ENCODE measurements at regions not wholly inside any gene's neighbourhood (a gene's known extent, or its start where the extent isn't known, plus 50 kb on each side); places are given as distances from the start of the nearest gene placed in this dataset.

DNA sequence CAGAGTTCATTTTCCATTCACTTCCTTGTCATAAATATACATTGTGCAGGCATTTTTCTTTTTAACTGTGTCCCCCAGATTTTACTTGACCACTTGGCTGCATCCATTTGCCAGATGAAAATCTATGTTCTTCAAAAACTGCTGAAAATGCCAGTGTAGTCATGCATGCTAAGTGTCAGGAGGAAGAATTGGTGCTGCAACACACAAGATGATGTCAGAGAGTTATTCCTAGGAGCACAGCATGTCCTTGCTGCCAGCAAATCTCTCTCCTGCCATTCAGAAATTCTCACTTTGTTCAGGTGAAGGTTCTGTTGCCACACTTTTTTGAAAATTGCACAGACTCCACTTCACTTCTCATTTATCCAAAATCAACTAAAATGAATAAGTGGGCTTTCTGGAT is 106.4 kb upstream of the MAGI3 start:
- peak in 6 of 8 donors; percentile 55 to 84 (median 76) for ATAC-seq

DNA sequence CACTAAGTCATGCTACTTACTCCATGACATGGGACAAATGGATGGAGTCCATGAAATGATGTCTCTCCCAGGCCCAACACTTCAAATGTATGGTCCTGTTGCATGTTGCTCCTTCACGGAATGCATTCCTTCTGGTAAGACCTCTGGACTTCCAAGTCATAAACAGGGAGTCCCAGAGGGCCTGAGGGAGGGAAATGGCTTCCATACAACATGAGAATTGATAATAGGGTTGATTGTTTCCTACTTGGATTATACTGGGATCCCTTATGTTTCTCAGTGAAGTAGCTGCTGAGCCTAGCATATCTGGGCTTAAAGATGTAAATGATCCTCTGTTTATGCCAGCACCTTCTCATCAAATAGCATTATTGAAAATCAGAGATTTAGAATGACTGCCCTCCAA is 104.2 kb upstream of the MAGI3 start:
- no peaks in the 10 kb centered on the region for H3K36me3 ChIP-seq
- DNase-seq (no peak), ATAC-seq (no peak)
- H3K9me3 ChIP-seq = no peaks in the 10 kb centered on the region
- intact Hi-C loops (cut with DNase I) = no loop called here
- TF ChIP-seq, protein P1, sequence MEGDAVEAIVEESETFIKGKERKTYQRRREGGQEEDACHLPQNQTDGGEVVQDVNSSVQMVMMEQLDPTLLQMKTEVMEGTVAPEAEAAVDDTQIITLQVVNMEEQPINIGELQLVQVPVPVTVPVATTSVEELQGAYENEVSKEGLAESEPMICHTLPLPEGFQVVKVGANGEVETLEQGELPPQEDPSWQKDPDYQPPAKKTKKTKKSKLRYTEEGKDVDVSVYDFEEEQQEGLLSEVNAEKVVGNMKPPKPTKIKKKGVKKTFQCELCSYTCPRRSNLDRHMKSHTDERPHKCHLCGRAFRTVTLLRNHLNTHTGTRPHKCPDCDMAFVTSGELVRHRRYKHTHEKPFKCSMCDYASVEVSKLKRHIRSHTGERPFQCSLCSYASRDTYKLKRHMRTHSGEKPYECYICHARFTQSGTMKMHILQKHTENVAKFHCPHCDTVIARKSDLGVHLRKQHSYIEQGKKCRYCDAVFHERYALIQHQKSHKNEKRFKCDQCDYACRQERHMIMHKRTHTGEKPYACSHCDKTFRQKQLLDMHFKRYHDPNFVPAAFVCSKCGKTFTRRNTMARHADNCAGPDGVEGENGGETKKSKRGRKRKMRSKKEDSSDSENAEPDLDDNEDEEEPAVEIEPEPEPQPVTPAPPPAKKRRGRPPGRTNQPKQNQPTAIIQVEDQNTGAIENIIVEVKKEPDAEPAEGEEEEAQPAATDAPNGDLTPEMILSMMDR (IDR thresholded peaks at IDR 0.05) = no peak
- no peaks in the 10 kb centered on the region for H3K27me3 ChIP-seq
- WGBS, 2 donors = 66 to 88% methylated on average over 1 of the region's 1 CpG
- no peak overlapping the region for H3K4me3 ChIP-seq
- H3K4me1 ChIP-seq = peaks cover 0 to 5% (median 0%) of the 10 kb centered on the region in 9 donors
- no peak overlapping the region for H3K27ac ChIP-seq

More for the DNA sequence above, 106.4 kb upstream of the MAGI3 start:
- intact Hi-C loops (cut with DNase I) = no loop called here
- H3K9me3 ChIP-seq = no peaks in the 10 kb centered on the region
- no peak overlapping the region for H3K27ac ChIP-seq
- no peak for DNase-seq
- H3K36me3 ChIP-seq = no peaks in the 10 kb centered on the region
- TF ChIP-seq, protein P1 (IDR thresholded peaks at IDR 0.05) = no peak
- H3K27me3 ChIP-seq = no peaks in the 10 kb centered on the region
- peaks cover 0 to 5% (median 0%) of the 10 kb centered on the region in 9 donors for H3K4me1 ChIP-seq
- H3K4me3 ChIP-seq = no peak overlapping the region

- Histone ChIP-seq H3K27ac (no peak overlapping the region), H3K9me3 (no peaks in the 10 kb centered on the region), H3K36me3 (no peaks in the 10 kb centered on the region), H3K27me3 (no peaks in the 10 kb centered on the region), H3K4me1 (no peaks in the 10 kb centered on the region), H3K4me3 (no peak overlapping the region)
- no peak for ATAC-seq
- intact Hi-C loops (cut with DNase I) = no loop called here
- DNase-seq = no peak
- WGBS, 2 donors = 71 to 73% methylated on average over 9 of the region's 9 CpGs
- TF ChIP-seq, protein P1 (IDR thresholded peaks at IDR 0.05) = no peak
Measured at GRCh38 chr1:113291777-113292602, 98.3 kb upstream of the MAGI3 start.

DNA sequence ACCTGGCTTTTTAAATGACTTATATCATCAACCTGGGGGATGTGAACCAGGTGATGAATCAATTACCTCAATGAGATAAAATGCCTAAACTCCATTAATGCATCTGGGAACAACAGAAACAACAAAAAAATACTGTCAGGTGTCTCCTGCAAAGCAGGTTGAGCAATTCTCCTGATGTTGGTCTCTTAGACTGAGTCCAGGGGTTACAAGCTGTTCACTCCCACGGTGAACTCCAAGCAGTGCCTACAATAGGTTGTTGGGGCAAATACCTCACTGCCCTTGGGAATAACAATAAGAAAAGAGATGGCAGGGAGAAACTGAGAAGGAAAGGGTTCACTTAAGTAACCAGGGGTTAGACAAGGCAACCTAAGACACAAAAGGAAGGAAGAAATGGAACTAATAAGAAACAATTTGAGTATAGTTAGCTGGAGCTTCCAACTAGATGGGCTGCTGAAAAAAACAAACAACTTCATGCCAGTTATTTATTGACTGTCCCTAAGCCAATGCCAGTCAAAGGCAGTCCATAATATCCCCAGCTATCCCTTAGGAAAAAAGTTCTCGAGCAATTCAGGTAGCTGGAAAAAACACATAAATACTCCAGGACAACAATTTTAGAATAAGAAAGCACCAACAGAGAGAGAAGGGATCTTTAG is 97.6 kb upstream of the MAGI3 start:
- Histone ChIP-seq H3K27ac (no peak overlapping the region), H3K27me3 (no peaks in the 10 kb centered on the region), H3K36me3 (no peaks in the 10 kb centered on the region), H3K4me3 (no peak overlapping the region), H3K4me1 (no peaks in the 10 kb centered on the region), H3K9me3 (no peaks in the 10 kb centered on the region)
- TF ChIP-seq, protein P1 (IDR thresholded peaks at IDR 0.05) = no peak
- DNase-seq = no peak
- 81 to 84% methylated on average over 2 of the region's 2 CpGs for WGBS, 2 donors
- no peak for ATAC-seq
- intact Hi-C loops (cut with DNase I) = no loop called here

Measured in heart right ventricle (tissue), 16 donors.